ENCODE measurements at regions not wholly inside any gene's neighbourhood (a gene's known extent, or its start where the extent isn't known, plus 50 kb on each side); places are given as distances from the start of the nearest gene placed in this dataset.

DNA sequence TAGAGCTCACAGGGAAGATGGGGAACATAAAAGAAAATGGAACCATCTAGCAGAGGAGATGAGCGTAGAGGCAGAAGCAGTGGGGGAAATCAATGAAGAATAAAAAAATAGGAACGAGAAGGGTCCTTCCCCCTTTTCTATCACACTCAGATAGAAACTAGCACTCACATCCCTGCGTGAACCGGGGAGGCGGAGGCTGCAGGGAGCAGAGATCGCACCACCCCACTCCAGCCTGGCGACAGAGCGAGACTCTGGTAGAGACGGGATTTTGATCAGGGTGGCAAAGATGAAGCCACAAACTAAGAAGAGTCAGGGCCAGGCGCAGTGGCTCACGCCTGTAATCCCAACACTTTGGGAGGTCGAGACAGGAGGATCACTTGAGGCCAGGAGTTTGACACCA, 64.7 kb upstream of the ECHDC3 start:
- no peak for TF ChIP-seq EZH2 (IDR thresholded peaks at IDR 0.05)
- TF ChIP-seq CTCF (IDR thresholded peaks at IDR 0.05) = no peak

Measured in neural progenitor cell (in vitro differentiated cells).